H9 (cell line): ENCODE measurements at regions not wholly inside any gene's neighbourhood (a gene's known extent, or its start where the extent isn't known, plus 50 kb on each side); places are given as distances from the start of the nearest gene placed in this dataset.

Experiments
- DNase-seq: peaks from one replicate; pipeline ENCODE4 v3.0.0-alpha.2; 2017
- H2AFZ ChIP-seq: one replicate; pipeline ENCODE4 v1.6.1; 2013; ENCODE audit warnings: mild to moderate bottlenecking, low read length, control low read depth, moderate library complexity
- H2AK5ac ChIP-seq: 2 replicates; pipeline ENCODE4 v1.6.1; 2013; ENCODE audit warnings: low read length, control low read depth, mixed read lengths; ENCODE audit not compliant: insufficient read length
- H2BK120ac ChIP-seq: one replicate; pipeline ENCODE4 v1.6.1; 2013; ENCODE audit warnings: low read depth, mild to moderate bottlenecking, low read length, control low read depth, inconsistent platforms; ENCODE audit not compliant: poor library complexity, severe bottlenecking
- H2BK12ac ChIP-seq: 2 replicates; pipeline ENCODE4 v1.6.1; 2013; ENCODE audit warnings: low read length, control low read depth, mixed read lengths, low read depth; ENCODE audit not compliant: insufficient read length
- H2BK15ac ChIP-seq: 2 replicates; pipeline ENCODE4 v1.6.1; 2013; ENCODE audit warnings: low read depth, low read length, control low read depth
- H2BK20ac ChIP-seq: one replicate; pipeline ENCODE4 v1.6.1; 2013; ENCODE audit warnings: low read depth, mild to moderate bottlenecking, low read length, control low read depth, inconsistent platforms; ENCODE audit not compliant: poor library complexity, severe bottlenecking
- H2BK5ac ChIP-seq: 2 replicates; pipeline ENCODE4 v1.6.1; 2013; ENCODE audit warnings: low read length, control low read depth, mixed read lengths; ENCODE audit not compliant: insufficient read length
- H3K14ac ChIP-seq: 2 replicates; pipeline ENCODE4 v1.6.1; 2013; ENCODE audit warnings: low read length, control low read depth; ENCODE audit not compliant: insufficient read depth
- H3K18ac ChIP-seq: 2 replicates; pipeline ENCODE4 v1.6.1; 2013; ENCODE audit warnings: low read depth, mild to moderate bottlenecking, mixed read lengths, low read length, control low read depth; ENCODE audit not compliant: insufficient read length
- H3K23ac ChIP-seq: 2 replicates; pipeline ENCODE4 v1.6.1; 2013; ENCODE audit warnings: low read length, control low read depth, mixed read lengths, low read depth; ENCODE audit not compliant: insufficient read length
- H3K23me2 ChIP-seq: 2 replicates; pipeline ENCODE4 v1.6.1; 2013; ENCODE audit warnings: low read depth, mild to moderate bottlenecking, mixed read lengths, low read length, control low read depth; ENCODE audit not compliant: insufficient read length, poor library complexity, severe bottlenecking
- H3K27ac ChIP-seq: 2 replicates; pipeline ENCODE4 v1.5.1; 2013; ENCODE audit warnings: low read length, control low read depth, mixed read lengths, low read depth; ENCODE audit not compliant: insufficient read length
- H3K27me3 ChIP-seq: 2 replicates; pipeline ENCODE4 v1.6.1; 2013; ENCODE audit warnings: low read length, control low read depth, inconsistent platforms; ENCODE audit not compliant: insufficient read depth
- H3K4ac ChIP-seq: 2 replicates; pipeline ENCODE4 v1.6.1; 2013; ENCODE audit warnings: low read depth, mild to moderate bottlenecking, control low read depth, inconsistent platforms, low read length, moderate library complexity
- H3K4me1 ChIP-seq: 2 replicates; pipeline ENCODE4 v1.6.1; 2013; ENCODE audit warnings: low read length, control low read depth, inconsistent platforms; ENCODE audit not compliant: insufficient read depth
- H3K4me2 ChIP-seq: 2 replicates; pipeline ENCODE4 v1.6.1; 2013; ENCODE audit warnings: low read length, control low read depth, mixed read lengths; ENCODE audit not compliant: insufficient read length, insufficient read depth
- H3K56ac ChIP-seq: 2 replicates; pipeline ENCODE4 v1.6.1; 2013; ENCODE audit warnings: low read depth, mild to moderate bottlenecking, mixed read lengths, low read length, control low read depth; ENCODE audit not compliant: insufficient read length
- H3K79me1 ChIP-seq: 2 replicates; pipeline ENCODE4 v1.6.1; 2013; ENCODE audit warnings: low read depth, mild to moderate bottlenecking, moderate library complexity, low read length, control low read depth, inconsistent platforms; ENCODE audit not compliant: insufficient read depth, poor library complexity, severe bottlenecking
- H3K79me2 ChIP-seq: 2 replicates; pipeline ENCODE4 v1.6.1; 2013; ENCODE audit warnings: low read length, control low read depth, inconsistent platforms; ENCODE audit not compliant: insufficient read depth
- H3K9ac ChIP-seq: 2 replicates; pipeline ENCODE4 v1.6.1; 2013; ENCODE audit warnings: low read length, control low read depth, mixed read lengths; ENCODE audit not compliant: insufficient read length; ENCODE audit errors: extremely low read depth
- H3K9me3 ChIP-seq: one replicate; pipeline ENCODE4 v1.6.1; 2013; ENCODE audit warnings: low read depth, low read length, inconsistent platforms; ENCODE audit not compliant: control insufficient read depth
- H3T11ph ChIP-seq: one replicate; pipeline ENCODE4 v1.6.1; 2013; ENCODE audit warnings: mild to moderate bottlenecking, low read length, control low read depth, inconsistent platforms
- H4K20me1 ChIP-seq: one replicate; pipeline ENCODE4 v1.6.1; 2013; ENCODE audit not compliant: control insufficient read depth, insufficient read length, insufficient read depth
- H4K5ac ChIP-seq: 2 replicates; pipeline ENCODE4 v1.6.1; 2013; ENCODE audit warnings: low read depth, mild to moderate bottlenecking, mixed read lengths, low read length, control low read depth; ENCODE audit not compliant: insufficient read length
- H4K8ac ChIP-seq: replicated peaks from 2 replicates; pipeline ENCODE4 v1.6.1; 2013; ENCODE audit warnings: low read length, control low read depth, mixed read lengths, low read depth; ENCODE audit not compliant: insufficient read length
- H4K91ac ChIP-seq: 2 replicates; pipeline ENCODE4 v1.6.1; 2013; ENCODE audit warnings: low read depth, mild to moderate bottlenecking, moderate library complexity, mixed read lengths, low read length, control low read depth; ENCODE audit not compliant: insufficient read length
- H3K27ac Mint-ChIP-seq, 3 experiments: 2 replicates in 2 of 3; 3 replicates in 1 of 3; pipeline ENCODE4 v1.8.0; 2020 to 2021; ENCODE audit warnings: mixed read lengths in 3 of 3, mild to moderate bottlenecking in 1 of 3, moderate library complexity in 1 of 3
- H3K27me3 Mint-ChIP-seq: 2 replicates; pipeline ENCODE4 v1.8.0; 2021; ENCODE audit warnings: low read depth, mild to moderate bottlenecking, moderate library complexity, mixed read lengths
- H3K36me3 Mint-ChIP-seq, 3 experiments: 2 replicates in 2 of 3; 3 replicates in 1 of 3; pipeline ENCODE4 v1.8.0; 2020 to 2021; ENCODE audit warnings: low read depth in 3 of 3, mixed read lengths in 3 of 3; ENCODE audit not compliant: insufficient read depth in 1 of 3
- H3K4me1 Mint-ChIP-seq, 2 experiments: 2 replicates each; pipeline ENCODE4 v1.8.0; 2020; ENCODE audit warnings: mixed read lengths in 2 of 2
- H3K4me3 Mint-ChIP-seq, 2 experiments: 2 replicates in 1 of 2; 3 replicates in 1 of 2; pipeline ENCODE4 v1.8.0; 2020 to 2021; ENCODE audit warnings: mild to moderate bottlenecking in 2 of 2, mixed read lengths in 2 of 2, moderate library complexity in 1 of 2
- H3K9me3 Mint-ChIP-seq, 2 experiments: 2 replicates in 1 of 2; 3 replicates in 1 of 2; pipeline ENCODE4 v1.8.0; 2020; ENCODE audit warnings: mild to moderate bottlenecking in 2 of 2, mixed read lengths in 2 of 2, moderate library complexity in 1 of 2
- CTCF ChIP-seq: fragments of 200-600 bp; sonication (generic); conservative IDR thresholded peaks from 3 replicates; pipeline ENCODE4 v1.8.0; 2021; ENCODE audit warnings: antibody characterized with exemption, mild to moderate bottlenecking
- WGBS: extraction: QIAGEN DNeasy Blood & Tissue Kit; methylation state at CpG from one replicate; pipeline ENCODE4 v1.1.7; 2013; ENCODE audit warnings: missing lambda C conversion rate, low lambda C conversion rate, mixed read lengths; ENCODE audit not compliant: insufficient read length; ENCODE audit errors: extremely low coverage; 5-methylcytosine and 5-hydroxymethylcytosine counted together

- Mint-ChIP-seq H3K36me3 (no peaks in the 10 kb centered on the region), H3K27ac (no peak overlapping the region), H3K27me3 (peaks cover 3% of the 10 kb centered on the region), H3K4me3 (no peak overlapping the region), H3K9me3 (no peaks in the 10 kb centered on the region), H3K4me1 (peaks cover 3 to 4% of the 10 kb centered on the region in 2 experiments; a peak in 2 of 4 replicates)
- Histone ChIP-seq H3K27me3 (no peaks in the 10 kb centered on the region), H2BK5ac (no peak overlapping the region), H3K27ac (no peak overlapping the region), H3K79me2 (no peaks in the 10 kb centered on the region), H3T11ph (no peak overlapping the region), H2BK120ac (no peak overlapping the region), H2BK20ac (no peak overlapping the region), H4K8ac (no peak overlapping the region), H2AFZ (no peak overlapping the region), H4K20me1 (no peaks in the 10 kb centered on the region), H3K4me1 (no peaks in the 10 kb centered on the region), H3K14ac (no peak overlapping the region), H3K4ac (no peak overlapping the region), H4K91ac (no peak overlapping the region), H2BK15ac (no peak overlapping the region), H3K23ac (no peak overlapping the region), H3K18ac (no peak overlapping the region), H3K79me1 (no peaks in the 10 kb centered on the region), H3K9ac (no peak overlapping the region), H3K23me2 (no peaks in the 10 kb centered on the region), H3K4me2 (no peak overlapping the region), H3K9me3 (no peaks in the 10 kb centered on the region), H3K56ac (no peak overlapping the region), H4K5ac (no peak overlapping the region), H2AK5ac (no peak overlapping the region), H2BK12ac (no peak overlapping the region)
- no CpG with 5 or more reads among the region's 5 CpGs for WGBS
- TF ChIP-seq CTCF: no peak
- no peak for DNase-seq
Measured at GRCh38 chr6:122904166-122904565, 91.9 kb upstream of the CLVS2 start.
